HCT116 (cell line): ENCODE measurements at regions not wholly inside any gene's neighbourhood (a gene's known extent, or its start where the extent isn't known, plus 50 kb on each side); places are given as distances from the start of the nearest gene placed in this dataset.

Experiments used
- ATAC-seq: fragments of 200-7000 bp; cut with Tn5 transposase; 2 replicates; pipeline ENCODE4 v1.9.1; 2020; ENCODE audit warnings: mild to moderate bottlenecking, moderate library complexity
- BruUV-seq: library from RNA; stranded (reverse); fragments of 400-500 nt; replicated peaks from 2 replicates; lab custom pipeline; 2021; lab: Mats Ljungman, UMichigan
- CTCF ChIA-PET: fragments of 300-600 bp; sonication (Branson Sonifier 250); formaldehyde crosslinking; loops from one replicate; lab custom pipeline; 2021; ENCODE audit warnings: antibody characterized with exemption; lab: Charles Lee
- POLR2A ChIA-PET: fragments of 300-600, 350-600 bp; sonication (Branson Sonifier 250); formaldehyde crosslinking; loops from one replicate; lab custom pipeline; 2021; ENCODE audit warnings: antibody characterized with exemption; lab: Charles Lee
- RAD21 ChIA-PET, 2 experiments: fragments of 300-600 bp; sonication (Branson Sonifier 250); formaldehyde crosslinking; loops; one replicate each; lab custom pipeline; 2023; ENCODE audit warnings: low total read pairs in 2 of 2; ENCODE audit not compliant: uncharacterized antibody in 2 of 2, unreplicated experiment in 2 of 2, low non-redundant PET in 1 of 2; lab: Charles Lee
- DNase-seq: peaks from one replicate; pipeline ENCODE4 v3.0.0-alpha.2; 2010; ENCODE audit warnings: low read depth, low spot score
- H2AFZ ChIP-seq: fragments of 200-600 bp; shearing (Covaris generic), sonication (generic); 2 replicates; pipeline ENCODE4 v1.6.1; 2017; ENCODE audit warnings: low read depth, mixed run types, mixed read lengths, antibody characterized with exemption, low read length; ENCODE audit not compliant: poor library complexity, severe bottlenecking
- H3K27ac ChIP-seq: 2 replicates; pipeline ENCODE4 v1.5.1; 2012; ENCODE audit warnings: low read depth, low read length
- H3K27me3 ChIP-seq: fragments of 200-600 bp; sonication (generic); 2 replicates; pipeline ENCODE4 v1.6.1; 2016; ENCODE audit warnings: mixed run types, low read length, mixed read lengths; ENCODE audit not compliant: insufficient read depth
- H3K36me3 ChIP-seq, 2 experiments: fragments of 200-500 bp in 1 of 2; fragments of 200-600 bp in 1 of 2; sonication (Bioruptor generic) in 1 of 2; sonication (generic) in 1 of 2; 2 replicates each; pipeline versions ENCODE4 v1.5.1 to v1.6.1; 2014 to 2016; ENCODE audit warnings: low read length in 2 of 2, inconsistent platforms in 1 of 2, mixed read lengths in 1 of 2, mixed run types in 1 of 2; ENCODE audit not compliant: insufficient read depth in 2 of 2, control insufficient read depth in 1 of 2
- H3K4me1 ChIP-seq, 2 experiments: fragments of 200-600 bp in 1 of 2; sonication (generic) in 1 of 2; 2 replicates each; pipeline versions ENCODE4 v1.5.1 to v1.6.1; 2012 to 2017; ENCODE audit warnings: low read length in 2 of 2, inconsistent platforms in 1 of 2, mild to moderate bottlenecking in 1 of 2, mixed read lengths in 1 of 2, mixed run types in 1 of 2, moderate library complexity in 1 of 2; ENCODE audit not compliant: insufficient read depth in 2 of 2, control insufficient read depth in 1 of 2
- H3K4me2 ChIP-seq: fragments of 200-600 bp; sonication (generic); 2 replicates; pipeline ENCODE4 v1.6.1; 2017; ENCODE audit warnings: mixed run types, low read length, mixed read lengths
- H3K4me3 ChIP-seq, 2 experiments: fragments of 200-600 bp in 1 of 2; sonication (generic) in 1 of 2; replicated peaks in 1 of 2; 2 replicates each; pipeline ENCODE4 v1.5.1; 2011 to 2016; ENCODE audit warnings: low read length in 2 of 2, control low read depth in 1 of 2, low read depth in 1 of 2, mild to moderate bottlenecking in 1 of 2, mixed read lengths in 1 of 2, mixed run types in 1 of 2
- H3K79me2 ChIP-seq: fragments of 200-600 bp; sonication (generic); 2 replicates; pipeline ENCODE4 v1.6.1; 2017; ENCODE audit warnings: mild to moderate bottlenecking, mixed run types, low read length, moderate library complexity, mixed read lengths; ENCODE audit not compliant: insufficient read depth
- H3K9ac ChIP-seq: fragments of 200-600 bp; sonication (generic); 2 replicates; pipeline ENCODE4 v1.6.1; 2016; ENCODE audit warnings: low read length, mixed read lengths
- H3K9me2 ChIP-seq: fragments of 200-600 bp; sonication (generic), shearing (Covaris generic); 2 replicates; pipeline ENCODE4 v1.6.1; 2017; ENCODE audit warnings: mixed run types, mild to moderate bottlenecking, moderate library complexity; ENCODE audit not compliant: insufficient read depth
- H3K9me3 ChIP-seq, 2 experiments: fragments of 200-500 bp in 1 of 2; fragments of 200-600 bp in 1 of 2; sonication (Bioruptor generic) in 1 of 2; sonication (generic) in 1 of 2; 2 replicates each; pipeline ENCODE4 v1.6.1; 2014 to 2017; ENCODE audit warnings: low read length in 2 of 2, mixed read lengths in 2 of 2, inconsistent platforms in 1 of 2, low read depth in 1 of 2, mild to moderate bottlenecking in 1 of 2, mixed run types in 1 of 2, moderate library complexity in 1 of 2; ENCODE audit not compliant: control insufficient read depth in 1 of 2, insufficient read depth in 1 of 2
- H4K20me1 ChIP-seq: fragments of 200-600 bp; sonication (generic), shearing (Covaris generic); 2 replicates; pipeline ENCODE4 v1.6.1; 2017; ENCODE audit warnings: mixed run types, mild to moderate bottlenecking, moderate library complexity; ENCODE audit not compliant: insufficient read depth
- ATF3 ChIP-seq: IDR thresholded peaks from 2 replicates; pipeline ENCODE4 v1.6.1; 2012
- CBX3 ChIP-seq: IDR thresholded peaks from 2 replicates; pipeline ENCODE4 v1.6.1; 2012; ENCODE audit warnings: low read depth
- CTCF ChIP-seq, 3 experiments: fragments of 200-600 bp in 1 of 3; sonication (generic) in 1 of 3; IDR thresholded peaks in 2 of 3; conservative IDR thresholded peaks in 1 of 3; 2 replicates each; pipeline ENCODE4 v1.5.1; 2012 to 2017; ENCODE audit warnings: low read depth in 2 of 3, low read length in 2 of 3, antibody characterized with exemption in 1 of 3, borderline replicate concordance in 1 of 3, control low read depth in 1 of 3, mild to moderate bottlenecking in 1 of 3, mixed read lengths in 1 of 3, mixed run types in 1 of 3, moderate library complexity in 1 of 3; ENCODE audit not compliant: insufficient read depth in 1 of 3
- EGR1 ChIP-seq: IDR thresholded peaks from 2 replicates; pipeline ENCODE4 v1.6.1; 2012; ENCODE audit warnings: low read depth
- JUND ChIP-seq: IDR thresholded peaks from 2 replicates; pipeline ENCODE4 v1.6.1; 2012
- MAX ChIP-seq: IDR thresholded peaks from 2 replicates; pipeline ENCODE4 v1.6.1; 2012
- POLR2AphosphoS5 ChIP-seq: IDR thresholded peaks from 2 replicates; pipeline ENCODE4 v1.6.1; 2011; ENCODE audit warnings: mild to moderate bottlenecking, low read depth, low read length, moderate library complexity
- SIN3A ChIP-seq: IDR thresholded peaks from 2 replicates; pipeline ENCODE4 v1.6.1; 2012; ENCODE audit warnings: low read depth
- intact Hi-C: fragments of 100-400 bp; cut with micrococcal nuclease; formaldehyde crosslinking; loops from 2 replicates; pipeline ENCODE4 v1.10.0; 2022

DNA sequence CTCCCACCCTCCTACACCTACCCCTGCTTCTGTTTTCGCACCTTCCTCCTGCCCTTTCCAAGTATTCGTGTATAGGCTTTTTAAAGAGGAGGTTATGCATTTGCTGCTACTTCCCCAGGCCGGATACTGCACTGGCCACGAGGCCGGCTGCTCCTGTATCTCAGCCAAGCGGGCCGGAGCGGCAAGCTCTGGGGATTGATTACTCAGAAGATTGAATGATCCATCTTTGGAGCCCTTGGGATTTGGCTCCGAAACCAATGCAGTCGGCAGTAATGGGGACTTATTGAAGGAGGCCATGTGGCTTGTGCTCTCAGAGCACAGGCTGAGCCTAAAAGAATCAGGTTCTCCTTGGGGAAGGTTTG is 405.3 kb downstream of the TLE4 start:
- Histone ChIP-seq H4K20me1 (no peaks in the 10 kb centered on the region), H3K9me2 (no peaks in the 10 kb centered on the region), H3K4me3 (no peak overlapping the region), H3K27ac (no peak overlapping the region), H3K4me2 (no peak overlapping the region), H3K27me3 (no peaks in the 10 kb centered on the region), H3K9ac (no peak overlapping the region), H3K36me3 (no peaks in the 10 kb centered on the region), H3K9me3 (peaks cover 3 to 11% of the 10 kb centered on the region in 2 experiments; a peak in 3 of 4 replicates), H3K79me2 (no peaks in the 10 kb centered on the region), H3K4me1 (no peaks in the 10 kb centered on the region), H2AFZ (no peak overlapping the region)
- no peak for ATAC-seq
- no peak for TF ChIP-seq CBX3
- TF ChIP-seq SIN3A = no peak
- TF ChIP-seq EGR1 = no peak
- TF ChIP-seq ATF3 = no peak
- no peak for TF ChIP-seq POLR2AphosphoS5
- TF ChIP-seq MAX = no peak
- TF ChIP-seq CTCF (IDR thresholded peaks at IDR 0.05 in 2 of 3, conservative IDR thresholded peaks at IDR 0.05 in 1 of 3; ENCODE audit: borderline replicate concordance in 1 of 3, insufficient read depth in 1 of 3, low read depth in 2 of 3, low read length in 2 of 3) = no peak
- no peak for TF ChIP-seq JUND
- CTCF ChIA-PET = no interaction called here
- no TSS peak for BruUV-seq
- no peak for DNase-seq
- POLR2A ChIA-PET = no interaction called here
- intact Hi-C loops = no loop called here
- RAD21 ChIA-PET = no interaction called here
